Effector memory CD8-positive, alpha-beta T cell (primary cell): ENCODE measurements at regions not wholly inside any gene's neighbourhood (a gene's known extent, or its start where the extent isn't known, plus 50 kb on each side); places are given as distances from the start of the nearest gene placed in this dataset.

Experiments
- ATAC-seq: fragments of 150-1000 bp; cut with Tn5 transposase; replicated peaks from 2 replicates; pipeline ENCODE4 v1.10.0; 2021; ENCODE audit warnings: mild to moderate bottlenecking, moderate library complexity
- DNase-seq, 3 experiments: peaks; one replicate each; pipeline ENCODE4 v3.0.0; 2021
- H3K27ac Mint-ChIP-seq, 2 donors: one replicate each; pipeline ENCODE4 v1.8.0; 2022; ENCODE audit warnings: mild to moderate bottlenecking in 2 of 2, mixed read lengths in 2 of 2, moderate library complexity in 2 of 2
- H3K27me3 Mint-ChIP-seq, 2 donors: one replicate each; pipeline ENCODE4 v1.8.0; 2022; ENCODE audit warnings: mixed read lengths in 2 of 2
- H3K36me3 Mint-ChIP-seq: one replicate; pipeline ENCODE4 v1.8.0; 2022; ENCODE audit warnings: mild to moderate bottlenecking, moderate library complexity, mixed read lengths; ENCODE audit not compliant: insufficient read depth
- H3K4me1 Mint-ChIP-seq, 2 donors: one replicate each; pipeline ENCODE4 v1.8.0; 2022; ENCODE audit warnings: low read depth in 2 of 2, mixed read lengths in 2 of 2
- H3K4me3 Mint-ChIP-seq, 2 donors: one replicate each; pipeline ENCODE4 v1.8.0; 2022; ENCODE audit warnings: mild to moderate bottlenecking in 2 of 2, mixed read lengths in 2 of 2, moderate library complexity in 2 of 2
- H3K9me3 Mint-ChIP-seq, 2 donors: one replicate each; pipeline ENCODE4 v1.8.0; 2022; ENCODE audit warnings: mixed read lengths in 2 of 2

DNA sequence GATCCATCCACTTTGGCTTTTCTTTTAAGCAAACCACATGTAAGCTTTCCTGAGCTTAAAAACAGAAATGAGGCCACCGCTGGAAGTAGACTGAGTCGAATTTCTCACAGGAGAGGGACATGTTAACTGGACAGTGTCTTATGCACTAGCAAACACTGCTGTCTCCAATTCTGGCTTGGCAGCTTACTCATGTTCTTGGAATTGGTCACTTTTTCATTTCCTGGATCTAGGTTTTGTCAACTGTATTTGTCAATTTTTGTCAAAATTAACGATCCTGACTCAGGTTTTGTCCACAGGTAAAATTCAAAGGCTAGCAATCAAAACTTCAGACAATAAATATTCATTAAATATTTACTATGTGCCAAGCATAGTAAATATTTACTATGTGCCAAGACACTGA is 601.5 kb downstream of the RNF144B start:
- no peaks in the 10 kb centered on the region for H3K27me3 Mint-ChIP-seq

DNA sequence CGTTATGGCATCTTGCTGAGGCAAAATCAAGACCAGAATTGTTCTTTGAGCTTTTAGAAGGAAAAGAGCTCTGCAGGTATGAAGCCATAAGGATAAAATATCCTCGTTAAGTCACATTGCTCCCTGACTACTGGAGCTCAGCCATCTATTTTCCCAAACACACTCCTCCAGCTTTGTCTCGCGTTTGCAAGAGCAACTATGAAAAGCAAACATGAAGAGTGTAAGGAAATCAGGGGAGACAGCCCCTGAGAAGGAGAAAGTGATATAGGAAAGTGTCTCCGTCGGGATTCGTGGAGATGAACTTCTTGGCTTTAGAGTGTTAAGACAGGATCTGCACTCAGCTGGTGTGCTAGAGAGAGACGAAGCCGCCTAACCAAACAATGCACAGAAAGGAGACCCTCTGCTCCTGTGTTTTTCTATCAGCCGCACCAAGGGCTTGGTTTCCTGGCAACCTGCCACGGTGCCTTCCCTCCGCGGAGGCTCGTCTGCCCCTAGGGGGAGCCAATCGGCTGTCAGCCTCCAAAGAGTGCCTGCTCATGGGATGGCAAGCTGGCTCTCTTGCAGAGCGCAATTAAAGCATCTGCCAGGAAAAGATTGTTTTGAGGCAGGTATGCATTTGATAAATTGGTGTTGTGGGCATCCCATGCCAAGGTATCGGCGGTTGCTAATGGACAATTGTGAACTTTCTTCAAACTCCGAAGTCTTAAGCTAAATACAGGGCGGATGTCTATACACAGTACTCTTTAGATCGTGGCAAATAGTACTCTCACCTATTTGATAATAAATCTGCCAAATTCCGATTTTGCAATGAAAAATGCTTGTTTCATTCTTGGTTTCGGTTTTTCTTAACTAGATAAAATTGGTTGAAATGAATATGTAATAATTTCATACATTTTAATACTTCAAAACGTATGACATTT is 603.2 kb downstream of the RNF144B start:
- no peak for ATAC-seq
- H3K9me3 Mint-ChIP-seq, result peaks cover 0 to 6% of the 10 kb centered on the region in 2 donors
- no peak overlapping the region for H3K4me3 Mint-ChIP-seq
- H3K4me1 Mint-ChIP-seq, result no peaks in the 10 kb centered on the region
- DNase-seq, result no peak
- H3K36me3 Mint-ChIP-seq, result no peaks in the 10 kb centered on the region
- no peak overlapping the region for H3K27ac Mint-ChIP-seq
- H3K27me3 Mint-ChIP-seq, result no peaks in the 10 kb centered on the region

More for the DNA sequence above, 601.5 kb downstream of the RNF144B start:
- H3K9me3 Mint-ChIP-seq, result peaks cover 0 to 2% of the 10 kb centered on the region in 2 donors
- H3K27ac Mint-ChIP-seq, result no peak overlapping the region
- H3K36me3 Mint-ChIP-seq, result no peaks in the 10 kb centered on the region
- H3K4me3 Mint-ChIP-seq, result no peak overlapping the region
- H3K4me1 Mint-ChIP-seq, result no peaks in the 10 kb centered on the region
- DNase-seq (no peak), ATAC-seq (no peak)

DNA sequence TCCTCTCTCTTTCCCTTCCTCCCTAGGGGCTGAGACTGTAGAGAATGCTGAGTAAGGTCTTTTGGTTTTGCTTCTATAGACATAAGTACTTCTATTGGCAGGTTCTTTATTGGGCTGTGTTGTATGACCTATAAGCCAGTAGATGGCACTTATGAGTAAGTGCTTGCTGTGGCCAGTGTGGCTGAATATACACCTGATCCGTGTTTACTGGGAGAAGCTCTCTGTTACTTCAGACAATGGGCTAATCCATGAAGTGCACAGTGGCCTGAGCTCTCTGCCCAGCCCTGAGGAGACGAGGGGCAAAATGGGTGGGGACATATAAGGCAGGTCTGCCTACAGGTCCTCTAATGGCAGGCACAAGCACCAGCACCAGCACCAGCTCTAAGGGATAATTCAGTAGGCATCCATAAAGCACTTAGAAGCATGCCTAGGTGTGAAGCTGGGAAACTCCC is 610.3 kb downstream of the RNF144B start:
- DNase-seq, result no peak
- peaks cover 7 to 24% of the 10 kb centered on the region in 2 donors for H3K9me3 Mint-ChIP-seq
- no peak for ATAC-seq
- H3K4me1 Mint-ChIP-seq, result no peaks in the 10 kb centered on the region
- H3K36me3 Mint-ChIP-seq, result no peaks in the 10 kb centered on the region
- no peaks in the 10 kb centered on the region for H3K27me3 Mint-ChIP-seq
- H3K4me3 Mint-ChIP-seq, result no peak overlapping the region
- H3K27ac Mint-ChIP-seq, result no peak overlapping the region

DNA sequence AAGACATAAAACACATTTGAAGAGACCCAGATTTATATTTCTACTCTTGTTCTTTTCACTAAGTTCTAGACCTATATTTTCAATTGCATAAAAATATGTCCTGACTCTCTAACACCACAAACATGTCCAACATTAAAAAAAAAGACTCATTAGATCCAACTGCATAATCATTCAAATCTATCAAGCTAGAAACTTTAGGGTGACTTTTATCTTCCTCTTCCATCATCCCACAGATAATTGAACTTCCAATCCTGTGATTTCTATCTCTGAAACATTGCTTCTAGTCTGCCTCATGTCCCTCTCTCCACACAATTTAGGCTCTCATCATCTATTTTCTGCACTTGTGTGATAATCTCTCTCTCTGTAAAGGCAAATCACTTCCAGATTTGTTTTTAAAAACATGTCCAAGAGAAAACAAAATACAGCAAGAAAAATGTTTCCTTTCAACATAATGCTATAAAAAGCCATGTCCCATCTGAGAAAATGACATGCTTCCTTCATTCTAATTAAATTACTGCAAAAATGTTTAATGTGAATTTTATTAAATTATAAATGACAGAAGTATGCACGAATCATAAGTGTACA is 615.9 kb downstream of the RNF144B start:
- Mint-ChIP-seq H3K27ac (no peak overlapping the region), H3K9me3 (peaks cover 2 to 9% of the 10 kb centered on the region in 2 donors), H3K27me3 (no peaks in the 10 kb centered on the region), H3K36me3 (no peaks in the 10 kb centered on the region), H3K4me3 (no peak overlapping the region), H3K4me1 (no peaks in the 10 kb centered on the region)
- ATAC-seq (no peak), DNase-seq (no peak)

DNA sequence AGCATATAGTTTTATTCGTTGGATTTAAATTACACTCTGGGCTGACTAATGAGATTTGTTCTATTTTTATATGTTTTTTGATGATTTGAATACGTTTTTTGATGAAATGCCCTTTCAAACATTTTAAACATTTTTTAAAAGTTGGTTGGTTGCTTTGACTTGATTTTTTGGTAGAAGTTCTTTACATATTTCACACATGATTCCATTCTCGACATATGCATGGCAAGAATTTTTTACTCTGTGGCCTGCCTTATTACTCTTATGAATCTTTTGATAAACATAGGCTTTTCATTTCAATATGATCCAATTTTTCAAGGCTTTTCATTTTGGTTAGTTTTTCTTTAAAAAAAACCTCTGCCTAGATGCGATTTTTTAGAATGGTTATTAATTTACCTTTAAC is 617.0 kb downstream of the RNF144B start:
- Mint-ChIP-seq H3K27me3 (no peaks in the 10 kb centered on the region), H3K36me3 (no peaks in the 10 kb centered on the region), H3K4me1 (no peaks in the 10 kb centered on the region), H3K4me3 (no peak overlapping the region), H3K9me3 (peaks cover 2 to 4% of the 10 kb centered on the region in 2 donors), H3K27ac (no peak overlapping the region)
- DNase-seq (no peak), ATAC-seq (no peak)

DNA sequence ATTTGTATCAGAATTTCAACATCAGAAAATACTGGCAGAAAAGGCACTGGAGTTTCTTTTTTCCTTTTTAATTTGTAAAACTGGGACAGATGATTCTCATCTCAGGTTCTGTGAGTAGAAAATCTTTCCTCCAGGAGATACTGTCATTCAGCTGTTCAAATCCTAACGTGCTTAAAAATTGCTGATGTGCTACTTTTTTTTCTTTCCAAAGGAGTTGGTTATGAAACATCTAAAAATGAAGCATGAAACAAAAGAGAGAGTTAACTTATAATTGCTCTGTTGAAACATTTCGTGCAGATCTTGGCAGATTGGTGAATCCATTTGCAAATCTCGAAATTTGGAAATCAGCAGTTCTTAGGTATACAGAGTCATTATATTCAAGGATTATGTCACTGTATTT is 622.6 kb downstream of the RNF144B start:
- H3K27ac Mint-ChIP-seq, result no peak overlapping the region
- H3K27me3 Mint-ChIP-seq, result no peaks in the 10 kb centered on the region
- peaks cover 0 to 3% of the 10 kb centered on the region in 2 donors for H3K9me3 Mint-ChIP-seq
- H3K36me3 Mint-ChIP-seq, result no peaks in the 10 kb centered on the region
- no peak overlapping the region for H3K4me3 Mint-ChIP-seq
- ATAC-seq, result no peak
- DNase-seq, result no peak
- no peaks in the 10 kb centered on the region for H3K4me1 Mint-ChIP-seq

DNA sequence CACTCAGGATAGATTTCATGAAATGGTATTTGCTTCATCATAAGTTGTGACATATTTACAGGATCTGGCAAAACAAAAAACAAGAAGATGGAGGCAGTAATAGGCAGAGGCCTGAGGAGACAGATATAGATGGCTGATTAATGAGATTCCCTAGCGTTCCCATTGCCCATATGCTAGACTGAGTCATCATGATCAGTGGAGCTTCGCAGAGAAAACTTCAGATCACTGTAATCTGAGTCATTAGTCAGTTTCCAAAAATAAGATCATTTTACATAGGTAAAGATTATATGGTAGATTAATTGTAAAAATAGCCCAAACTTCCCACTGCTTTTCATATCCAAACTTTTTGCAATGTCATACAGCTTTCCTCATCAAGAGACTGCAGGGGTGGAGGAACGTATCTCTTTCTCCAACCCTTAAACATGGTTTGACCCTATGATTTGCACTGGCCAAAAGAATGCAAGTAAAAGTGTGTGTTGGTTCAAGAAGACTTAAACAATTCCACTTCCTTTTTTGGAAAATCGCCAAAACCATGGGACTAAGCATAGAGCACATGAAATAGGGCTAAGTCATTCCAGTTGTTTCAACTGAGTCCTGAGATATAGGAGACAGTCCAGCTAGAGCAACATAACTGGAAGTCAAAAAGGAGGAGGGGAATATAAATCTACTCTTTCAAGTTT is 626.0 kb downstream of the RNF144B start:
- DNase-seq (no peak), ATAC-seq (no peak)
- H3K4me3 Mint-ChIP-seq, result no peak overlapping the region
- H3K4me1 Mint-ChIP-seq, result no peaks in the 10 kb centered on the region
- H3K27me3 Mint-ChIP-seq, result no peaks in the 10 kb centered on the region
- H3K9me3 Mint-ChIP-seq, result peaks cover 0 to 8% of the 10 kb centered on the region in 2 donors
- no peaks in the 10 kb centered on the region for H3K36me3 Mint-ChIP-seq
- no peak overlapping the region for H3K27ac Mint-ChIP-seq

DNA sequence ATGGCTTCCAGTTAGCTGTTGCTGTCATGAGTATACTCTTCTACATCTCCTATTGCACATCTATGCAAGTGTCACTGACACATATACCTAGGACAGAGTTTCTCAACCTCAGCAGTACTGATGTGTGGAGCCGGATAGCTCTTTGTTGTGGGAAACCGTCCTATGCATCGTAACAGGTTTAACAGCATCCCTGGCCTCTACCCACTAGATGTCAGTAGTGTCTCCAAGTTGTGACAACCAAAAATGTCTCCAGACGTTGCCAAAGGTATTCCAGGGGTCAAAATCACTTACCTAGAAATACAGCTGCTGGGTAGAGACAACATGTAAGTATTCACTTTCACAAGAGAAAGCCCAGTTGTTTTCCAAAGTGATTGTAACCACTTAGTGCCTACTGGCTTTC is 637.6 kb downstream of the RNF144B start:
- no peaks in the 10 kb centered on the region for H3K4me1 Mint-ChIP-seq
- no peaks in the 10 kb centered on the region for H3K27me3 Mint-ChIP-seq
- no peak overlapping the region for H3K27ac Mint-ChIP-seq
- no peak for ATAC-seq
- DNase-seq, result no peak
- H3K9me3 Mint-ChIP-seq, result peaks cover 3 to 20% of the 10 kb centered on the region in 2 donors
- H3K4me3 Mint-ChIP-seq, result no peak overlapping the region
- H3K36me3 Mint-ChIP-seq, result no peaks in the 10 kb centered on the region

DNA sequence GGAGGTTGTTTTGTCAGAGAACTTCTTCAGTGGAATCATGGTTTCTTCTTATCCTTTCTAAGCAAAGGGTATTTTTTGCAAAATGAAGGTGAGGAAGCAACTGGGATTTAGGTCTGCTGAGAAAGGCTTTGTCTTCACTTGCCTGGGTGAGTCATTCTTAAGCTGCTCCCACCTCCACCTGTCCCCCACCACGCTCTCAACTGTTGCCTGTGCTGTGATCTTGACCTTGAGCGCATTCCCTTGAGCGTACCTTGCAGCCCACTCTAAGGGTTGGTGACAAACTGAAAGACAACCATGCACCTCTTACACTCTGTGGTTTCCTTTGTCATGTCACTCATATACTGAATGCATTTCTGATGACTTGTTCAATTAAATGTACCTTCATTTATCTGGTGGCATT is 641.1 kb downstream of the RNF144B start:
- ATAC-seq, result no peak
- H3K4me3 Mint-ChIP-seq, result no peak overlapping the region

DNA sequence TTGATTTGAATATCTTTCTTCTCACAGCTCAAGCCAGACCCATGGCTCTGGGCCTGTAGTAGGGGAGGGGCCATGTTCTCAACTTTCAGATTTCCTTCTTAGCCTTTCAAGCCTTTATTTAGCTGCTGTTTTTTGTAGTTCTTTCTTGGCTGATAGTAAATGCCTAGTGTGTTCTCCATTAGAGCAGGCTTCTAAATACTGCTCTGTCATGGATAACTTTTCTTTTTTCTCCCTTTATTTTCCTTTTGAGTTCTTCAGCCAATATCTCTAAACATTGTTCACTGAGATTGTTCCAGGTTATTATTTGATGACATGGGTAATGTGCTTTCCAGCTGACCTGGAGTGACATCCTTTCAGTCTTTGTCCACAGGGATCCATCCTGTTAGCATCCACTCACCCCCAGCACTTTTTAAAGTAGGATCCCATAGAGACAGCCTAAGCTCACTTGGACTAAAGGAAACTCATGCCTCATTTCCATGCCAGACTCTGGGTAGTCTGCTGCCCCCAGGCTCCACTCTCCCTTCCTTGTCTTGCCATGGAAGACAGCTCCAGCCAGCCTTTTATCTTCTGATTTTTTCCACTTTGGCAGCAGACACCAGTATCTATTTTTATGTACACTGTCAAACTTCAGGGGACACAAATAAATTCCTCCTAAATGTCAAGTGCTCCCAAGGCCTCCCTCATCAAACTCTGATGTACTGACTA is 645.6 kb downstream of the RNF144B start:
- H3K27me3 Mint-ChIP-seq, result no peaks in the 10 kb centered on the region
- H3K4me1 Mint-ChIP-seq, result no peaks in the 10 kb centered on the region
- peaks cover 16% of the 10 kb centered on the region in 2 donors for H3K9me3 Mint-ChIP-seq
- H3K4me3 Mint-ChIP-seq, result no peak overlapping the region
- ATAC-seq (no peak), DNase-seq (no peak)
- H3K27ac Mint-ChIP-seq, result no peak overlapping the region
- H3K36me3 Mint-ChIP-seq, result no peaks in the 10 kb centered on the region

More for the DNA sequence above, 641.1 kb downstream of the RNF144B start:
- Mint-ChIP-seq H3K9me3 (peaks cover 11 to 28% of the 10 kb centered on the region in 2 donors), H3K4me1 (no peaks in the 10 kb centered on the region), H3K36me3 (no peaks in the 10 kb centered on the region), H3K27ac (no peak overlapping the region), H3K27me3 (no peaks in the 10 kb centered on the region)
- no peak for DNase-seq

DNA sequence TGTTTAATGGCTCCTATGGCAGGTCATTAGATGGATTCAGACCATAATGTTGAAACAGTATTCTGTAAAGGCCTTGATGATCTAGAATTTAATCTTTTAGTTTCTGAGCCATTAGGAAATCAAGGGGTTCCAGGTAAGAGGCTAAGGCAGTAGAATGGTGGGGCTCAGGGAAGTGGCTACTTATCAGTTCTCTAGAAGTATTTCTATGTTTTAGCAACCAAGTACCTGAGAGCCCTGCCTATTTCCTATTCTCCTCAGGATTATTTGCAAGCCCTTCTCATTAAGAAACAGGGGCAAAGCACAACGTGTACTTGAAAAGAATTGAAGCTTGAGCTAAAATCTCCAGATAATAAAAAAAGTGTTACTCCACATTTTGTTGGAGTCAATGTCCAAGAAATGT is 646.5 kb downstream of the RNF144B start:
- H3K4me1 Mint-ChIP-seq, result no peaks in the 10 kb centered on the region
- ATAC-seq (no peak), DNase-seq (no peak)
- peaks cover 11 to 13% of the 10 kb centered on the region in 2 donors for H3K9me3 Mint-ChIP-seq
- no peaks in the 10 kb centered on the region for H3K27me3 Mint-ChIP-seq
- no peak overlapping the region for H3K4me3 Mint-ChIP-seq
- no peak overlapping the region for H3K27ac Mint-ChIP-seq
- H3K36me3 Mint-ChIP-seq, result no peaks in the 10 kb centered on the region

DNA sequence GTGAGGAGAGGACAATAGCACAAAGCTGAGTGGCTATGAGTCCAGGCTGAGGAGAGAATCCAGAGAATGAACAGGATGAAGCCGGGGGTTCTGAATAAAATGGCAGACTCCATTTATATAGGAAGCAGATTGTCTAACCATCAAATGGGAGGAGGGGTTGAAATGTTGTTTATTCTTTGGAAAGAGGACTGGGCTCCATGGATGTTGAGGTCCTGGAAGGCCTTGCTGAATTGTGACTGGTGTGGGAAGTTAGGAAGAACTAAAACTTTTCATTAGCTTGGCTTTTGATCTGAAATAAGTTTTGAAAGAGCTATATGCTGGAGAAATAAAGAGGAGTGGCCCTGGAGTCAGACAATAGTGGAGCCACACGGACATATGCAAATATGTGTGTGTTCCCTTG is 647.8 kb downstream of the RNF144B start:
- ATAC-seq (no peak), DNase-seq (no peak)
- Mint-ChIP-seq H3K4me3 (no peak overlapping the region), H3K4me1 (no peaks in the 10 kb centered on the region), H3K9me3 (peaks cover 8 to 13% of the 10 kb centered on the region in 2 donors), H3K27me3 (no peaks in the 10 kb centered on the region), H3K27ac (no peak overlapping the region), H3K36me3 (no peaks in the 10 kb centered on the region)

DNA sequence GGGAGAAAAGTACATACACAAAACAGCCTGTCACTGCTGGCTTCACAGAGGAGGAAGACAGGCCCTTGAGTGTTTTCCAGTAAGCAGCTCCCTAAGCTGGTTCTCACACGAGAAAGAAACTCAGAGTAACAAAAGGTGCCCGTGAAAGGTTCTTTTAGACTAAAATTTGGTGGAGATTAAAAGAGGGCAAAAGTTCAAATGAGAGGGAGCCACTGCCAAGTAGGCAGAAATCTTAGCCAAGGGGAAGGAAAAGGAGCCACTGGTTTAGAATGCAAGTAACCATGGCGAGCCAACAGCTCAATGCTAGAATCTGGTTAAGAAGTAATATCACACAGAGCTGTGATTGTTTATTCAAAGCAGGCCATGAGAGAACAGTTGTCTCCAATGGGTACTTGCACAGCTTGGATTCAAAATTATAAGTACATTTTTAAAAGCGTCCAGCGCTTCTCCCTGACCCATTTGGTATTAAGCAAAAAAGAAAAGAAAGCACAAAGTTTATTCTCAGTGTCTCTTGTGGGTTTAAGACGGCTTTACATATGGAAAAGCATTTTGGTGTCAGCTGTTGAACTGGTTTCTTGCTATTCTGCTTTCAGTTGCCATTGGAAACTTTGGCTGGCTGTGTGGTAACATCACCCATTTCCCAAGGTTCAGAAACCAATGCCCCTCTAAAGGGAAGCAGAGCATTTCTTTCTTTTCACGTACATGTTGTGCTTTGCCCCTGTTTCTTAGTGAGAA is 648.5 kb downstream of the RNF144B start:
- Mint-ChIP-seq H3K27ac (no peak overlapping the region), H3K4me1 (no peaks in the 10 kb centered on the region), H3K9me3 (peaks cover 8 to 13% of the 10 kb centered on the region in 2 donors), H3K36me3 (no peaks in the 10 kb centered on the region), H3K4me3 (no peak overlapping the region), H3K27me3 (no peaks in the 10 kb centered on the region)
- ATAC-seq, result no peak
- no peak for DNase-seq
